Ovary (tissue), 3 donors: ENCODE measurements at regions not wholly inside any gene's neighbourhood (a gene's known extent, or its start where the extent isn't known, plus 50 kb on each side); places are given as distances from the start of the nearest gene placed in this dataset.

ENCODE experiments used
- CTCF ChIP-seq, 3 donors: fragments of 450-650 bp in 2 of 3; fragments of 200-600 bp in 1 of 3; IDR thresholded peaks; one replicate each; pipeline versions ENCODE4 v1.5.1 to v1.8.0; 2016 to 2022; ENCODE audit warnings: antibody characterized with exemption in 3 of 3, mild to moderate bottlenecking in 1 of 3
- EP300 ChIP-seq: sonication (generic); formaldehyde crosslinking; IDR thresholded peaks from one replicate; pipeline ENCODE4 v1.6.1; 2017; ENCODE audit warnings: antibody characterized with exemption
- donor health status: DM: no; HTN: no; CAD: no.

GRCh38 chr6:139871803-139872510 lies 497.5 kb upstream of the CITED2 start:
- TF ChIP-seq CTCF (IDR thresholded peaks at IDR 0.05): no peak
- no peak for TF ChIP-seq EP300
